ENCODE measurements at regions not wholly inside any gene's neighbourhood (a gene's known extent, or its start where the extent isn't known, plus 50 kb on each side); places are given as distances from the start of the nearest gene placed in this dataset.

DNA sequence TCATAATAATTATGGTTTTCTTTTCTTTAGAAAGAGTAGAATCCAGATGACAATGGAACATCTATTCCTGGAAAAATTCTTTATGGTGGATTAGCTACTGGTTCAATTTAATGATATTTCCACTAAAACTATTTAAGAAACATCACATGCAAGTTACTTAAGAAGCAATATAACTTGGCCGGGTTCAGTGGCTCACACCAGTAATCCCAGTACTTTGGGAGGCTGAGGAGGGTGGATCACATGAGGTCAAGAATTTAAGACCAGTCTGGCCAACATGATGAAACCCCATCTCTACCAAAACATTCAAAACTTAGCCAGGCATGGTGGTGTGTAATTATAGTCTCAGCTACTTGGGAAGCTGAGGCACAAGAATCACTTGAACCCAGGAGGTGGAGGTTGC is 65.9 kb upstream of the SMLR1 start:
- H3K4me1 ChIP-seq (ENCODE audit: control insufficient read depth, insufficient read depth, low read length) = no peaks in the 10 kb centered on the region
- CTCF ChIA-PET = no interaction called here
- intact Hi-C loops (cut with micrococcal nuclease; ENCODE audit: unreplicated experiment) = loop anchor here (2.0 kb wide), 1 partner anchor 438 kb away; no protein-coding TSS in a partner anchor

DNA sequence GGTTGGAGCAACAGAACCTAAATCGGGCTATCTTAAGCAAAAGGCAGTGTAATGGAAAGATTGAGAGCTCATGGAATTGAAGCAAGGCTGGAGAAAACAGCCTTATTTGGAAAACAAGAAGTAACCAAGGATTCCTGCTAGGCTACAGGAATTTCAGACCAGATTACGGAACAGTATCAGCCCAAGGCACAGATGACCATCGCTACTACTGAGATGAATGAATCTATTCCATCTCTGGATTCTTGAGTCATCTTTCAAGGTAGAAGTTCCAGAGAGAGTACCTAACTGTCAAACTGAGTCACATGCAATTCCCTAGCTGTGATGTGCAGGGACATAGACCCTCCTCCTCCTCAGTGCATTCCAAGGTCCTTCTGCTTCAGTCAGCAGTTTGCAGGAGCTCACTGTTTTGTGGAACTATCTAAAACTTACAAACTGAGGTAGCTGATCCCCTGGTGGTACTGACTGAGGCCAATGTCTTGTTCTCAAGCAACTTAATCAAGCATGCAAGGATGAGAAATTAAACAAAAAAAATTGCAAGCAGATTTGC is 62.0 kb upstream of the SMLR1 start:
- DNase-seq (ENCODE audit: low read depth, low spot score) (no peak), ATAC-seq (no peak)
- no peaks in the 10 kb centered on the region for H3K4me1 ChIP-seq (ENCODE audit: control insufficient read depth, insufficient read depth, low read length)
- ChIA-PET POLR2A (no interaction called here), CTCF (no interaction called here)
- H3K36me3 ChIP-seq (ENCODE audit: control insufficient read depth, insufficient read depth, low read length) = no peaks in the 10 kb centered on the region
- BruUV-seq (replicated peaks) = no TSS peak
- H3K27ac ChIP-seq (ENCODE audit: low read length) = no peak overlapping the region
- H3K27me3 ChIP-seq (ENCODE audit: control insufficient read depth, insufficient read depth, low read length) = no peaks in the 10 kb centered on the region
- no peaks in the 10 kb centered on the region for H3K9me3 ChIP-seq (ENCODE audit: control insufficient read depth, insufficient read depth, low read depth, low read length)
- intact Hi-C loops (cut with micrococcal nuclease; ENCODE audit: unreplicated experiment) (no loop called here), in situ Hi-C loops (cut with HindIII; ENCODE audit: low pct_unique_long_range_greater_than_20kb, low sequenced_read_pairs) (no loop called here)
- no peak overlapping the region for H3K4me3 ChIP-seq (ENCODE audit: low read depth in 2 of 2, low read length in 2 of 2)
- TF ChIP-seq, protein P1, sequence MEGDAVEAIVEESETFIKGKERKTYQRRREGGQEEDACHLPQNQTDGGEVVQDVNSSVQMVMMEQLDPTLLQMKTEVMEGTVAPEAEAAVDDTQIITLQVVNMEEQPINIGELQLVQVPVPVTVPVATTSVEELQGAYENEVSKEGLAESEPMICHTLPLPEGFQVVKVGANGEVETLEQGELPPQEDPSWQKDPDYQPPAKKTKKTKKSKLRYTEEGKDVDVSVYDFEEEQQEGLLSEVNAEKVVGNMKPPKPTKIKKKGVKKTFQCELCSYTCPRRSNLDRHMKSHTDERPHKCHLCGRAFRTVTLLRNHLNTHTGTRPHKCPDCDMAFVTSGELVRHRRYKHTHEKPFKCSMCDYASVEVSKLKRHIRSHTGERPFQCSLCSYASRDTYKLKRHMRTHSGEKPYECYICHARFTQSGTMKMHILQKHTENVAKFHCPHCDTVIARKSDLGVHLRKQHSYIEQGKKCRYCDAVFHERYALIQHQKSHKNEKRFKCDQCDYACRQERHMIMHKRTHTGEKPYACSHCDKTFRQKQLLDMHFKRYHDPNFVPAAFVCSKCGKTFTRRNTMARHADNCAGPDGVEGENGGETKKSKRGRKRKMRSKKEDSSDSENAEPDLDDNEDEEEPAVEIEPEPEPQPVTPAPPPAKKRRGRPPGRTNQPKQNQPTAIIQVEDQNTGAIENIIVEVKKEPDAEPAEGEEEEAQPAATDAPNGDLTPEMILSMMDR (IDR thresholded peaks at IDR 0.05) = no peak
- TF ChIP-seq SIN3A (IDR thresholded peaks at IDR 0.05; ENCODE audit: borderline replicate concordance, insufficient read depth, low read depth, low read length) = no peak
- TF ChIP-seq POLR2AphosphoS5 (IDR thresholded peaks at IDR 0.05; ENCODE audit: low read depth, low read length) = no peak
- TF ChIP-seq, protein P2, sequence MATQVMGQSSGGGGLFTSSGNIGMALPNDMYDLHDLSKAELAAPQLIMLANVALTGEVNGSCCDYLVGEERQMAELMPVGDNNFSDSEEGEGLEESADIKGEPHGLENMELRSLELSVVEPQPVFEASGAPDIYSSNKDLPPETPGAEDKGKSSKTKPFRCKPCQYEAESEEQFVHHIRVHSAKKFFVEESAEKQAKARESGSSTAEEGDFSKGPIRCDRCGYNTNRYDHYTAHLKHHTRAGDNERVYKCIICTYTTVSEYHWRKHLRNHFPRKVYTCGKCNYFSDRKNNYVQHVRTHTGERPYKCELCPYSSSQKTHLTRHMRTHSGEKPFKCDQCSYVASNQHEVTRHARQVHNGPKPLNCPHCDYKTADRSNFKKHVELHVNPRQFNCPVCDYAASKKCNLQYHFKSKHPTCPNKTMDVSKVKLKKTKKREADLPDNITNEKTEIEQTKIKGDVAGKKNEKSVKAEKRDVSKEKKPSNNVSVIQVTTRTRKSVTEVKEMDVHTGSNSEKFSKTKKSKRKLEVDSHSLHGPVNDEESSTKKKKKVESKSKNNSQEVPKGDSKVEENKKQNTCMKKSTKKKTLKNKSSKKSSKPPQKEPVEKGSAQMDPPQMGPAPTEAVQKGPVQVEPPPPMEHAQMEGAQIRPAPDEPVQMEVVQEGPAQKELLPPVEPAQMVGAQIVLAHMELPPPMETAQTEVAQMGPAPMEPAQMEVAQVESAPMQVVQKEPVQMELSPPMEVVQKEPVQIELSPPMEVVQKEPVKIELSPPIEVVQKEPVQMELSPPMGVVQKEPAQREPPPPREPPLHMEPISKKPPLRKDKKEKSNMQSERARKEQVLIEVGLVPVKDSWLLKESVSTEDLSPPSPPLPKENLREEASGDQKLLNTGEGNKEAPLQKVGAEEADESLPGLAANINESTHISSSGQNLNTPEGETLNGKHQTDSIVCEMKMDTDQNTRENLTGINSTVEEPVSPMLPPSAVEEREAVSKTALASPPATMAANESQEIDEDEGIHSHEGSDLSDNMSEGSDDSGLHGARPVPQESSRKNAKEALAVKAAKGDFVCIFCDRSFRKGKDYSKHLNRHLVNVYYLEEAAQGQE (IDR thresholded peaks at IDR 0.05; ENCODE audit: insufficient read depth in 1 of 2, low read depth in 2 of 2, low read length in 1 of 2) = no peak
- TF ChIP-seq TCF7L2 (IDR thresholded peaks at IDR 0.05; ENCODE audit: low read depth, low read length) = no peak

More for the DNA sequence above, 65.9 kb upstream of the SMLR1 start:
- in situ Hi-C loops (cut with HindIII; ENCODE audit: low pct_unique_long_range_greater_than_20kb, low sequenced_read_pairs) = no loop called here
- no peaks in the 10 kb centered on the region for H3K27me3 ChIP-seq (ENCODE audit: control insufficient read depth, insufficient read depth, low read length)
- DNase-seq (ENCODE audit: low read depth, low spot score) (no peak), ATAC-seq (no peak)
- no peaks in the 10 kb centered on the region for H3K36me3 ChIP-seq (ENCODE audit: control insufficient read depth, insufficient read depth, low read length)
- POLR2A ChIA-PET = no interaction called here
- no peak overlapping the region for H3K27ac ChIP-seq (ENCODE audit: low read length)
- no peaks in the 10 kb centered on the region for H3K9me3 ChIP-seq (ENCODE audit: control insufficient read depth, insufficient read depth, low read depth, low read length)
- no TSS peak for BruUV-seq (replicated peaks)
- no peak overlapping the region for H3K4me3 ChIP-seq (ENCODE audit: low read depth in 2 of 2, low read length in 2 of 2)
- TF ChIP-seq, protein P1 (IDR thresholded peaks at IDR 0.05) = no peak
- TF ChIP-seq POLR2AphosphoS5 (IDR thresholded peaks at IDR 0.05; ENCODE audit: low read depth, low read length) = no peak
- TF ChIP-seq SIN3A (IDR thresholded peaks at IDR 0.05; ENCODE audit: borderline replicate concordance, insufficient read depth, low read depth, low read length) = no peak
- no peak for TF ChIP-seq TCF7L2 (IDR thresholded peaks at IDR 0.05; ENCODE audit: low read depth, low read length)
- TF ChIP-seq, protein P2 (IDR thresholded peaks at IDR 0.05; ENCODE audit: insufficient read depth in 1 of 2, low read depth in 2 of 2, low read length in 1 of 2) = no peak
